ENCODE measurements at regions not wholly inside any gene's neighbourhood (a gene's known extent, or its start where the extent isn't known, plus 50 kb on each side); places are given as distances from the start of the nearest gene placed in this dataset.

DNA sequence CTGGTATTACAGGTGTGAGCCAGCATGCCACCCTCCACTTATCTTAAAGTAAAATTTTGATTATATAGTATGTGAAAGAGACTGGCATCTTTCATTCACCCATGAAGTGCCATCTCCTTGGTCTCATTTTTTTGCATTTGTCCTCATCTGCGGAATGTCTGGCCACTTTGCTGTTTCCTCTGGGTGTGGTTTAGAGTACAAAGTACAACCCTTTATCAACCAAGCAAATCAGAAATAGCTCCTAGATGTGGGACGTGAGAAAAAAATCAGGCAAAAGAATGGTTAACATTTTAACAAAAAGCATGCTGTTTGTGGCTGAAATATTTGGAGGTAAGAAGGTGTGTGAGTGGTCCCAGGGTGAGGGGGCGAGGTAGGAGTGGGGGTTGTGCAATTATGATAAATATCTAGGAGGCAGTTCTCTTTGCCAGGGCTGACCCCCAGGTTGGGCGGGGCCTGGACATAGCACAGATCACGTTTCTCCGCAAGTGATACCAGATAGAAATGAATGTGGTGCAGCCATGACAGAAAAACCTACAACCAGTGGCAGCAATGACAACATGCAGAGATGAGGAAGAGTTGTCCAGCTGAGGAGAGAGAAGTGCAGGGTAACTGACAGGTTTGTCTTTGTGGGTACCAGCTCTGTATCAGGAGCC lies 115.8 kb upstream of the SERTAD2 start:
- TF ChIP-seq POLR2A (IDR thresholded peaks at IDR 0.05), result no peak
- TF ChIP-seq, protein P1, sequence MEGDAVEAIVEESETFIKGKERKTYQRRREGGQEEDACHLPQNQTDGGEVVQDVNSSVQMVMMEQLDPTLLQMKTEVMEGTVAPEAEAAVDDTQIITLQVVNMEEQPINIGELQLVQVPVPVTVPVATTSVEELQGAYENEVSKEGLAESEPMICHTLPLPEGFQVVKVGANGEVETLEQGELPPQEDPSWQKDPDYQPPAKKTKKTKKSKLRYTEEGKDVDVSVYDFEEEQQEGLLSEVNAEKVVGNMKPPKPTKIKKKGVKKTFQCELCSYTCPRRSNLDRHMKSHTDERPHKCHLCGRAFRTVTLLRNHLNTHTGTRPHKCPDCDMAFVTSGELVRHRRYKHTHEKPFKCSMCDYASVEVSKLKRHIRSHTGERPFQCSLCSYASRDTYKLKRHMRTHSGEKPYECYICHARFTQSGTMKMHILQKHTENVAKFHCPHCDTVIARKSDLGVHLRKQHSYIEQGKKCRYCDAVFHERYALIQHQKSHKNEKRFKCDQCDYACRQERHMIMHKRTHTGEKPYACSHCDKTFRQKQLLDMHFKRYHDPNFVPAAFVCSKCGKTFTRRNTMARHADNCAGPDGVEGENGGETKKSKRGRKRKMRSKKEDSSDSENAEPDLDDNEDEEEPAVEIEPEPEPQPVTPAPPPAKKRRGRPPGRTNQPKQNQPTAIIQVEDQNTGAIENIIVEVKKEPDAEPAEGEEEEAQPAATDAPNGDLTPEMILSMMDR (IDR thresholded peaks at IDR 0.05), result no peak
- intact Hi-C loops (cut with DNase I), result loop anchor here (2.0 to 10.0 kb wide), 7 partner anchors 63 to 122 kb away; partner anchors contain the start of gene SERTAD2 (in 5 of the 10)
- H3K36me3 ChIP-seq, result no peaks in the 10 kb centered on the region

DNA sequence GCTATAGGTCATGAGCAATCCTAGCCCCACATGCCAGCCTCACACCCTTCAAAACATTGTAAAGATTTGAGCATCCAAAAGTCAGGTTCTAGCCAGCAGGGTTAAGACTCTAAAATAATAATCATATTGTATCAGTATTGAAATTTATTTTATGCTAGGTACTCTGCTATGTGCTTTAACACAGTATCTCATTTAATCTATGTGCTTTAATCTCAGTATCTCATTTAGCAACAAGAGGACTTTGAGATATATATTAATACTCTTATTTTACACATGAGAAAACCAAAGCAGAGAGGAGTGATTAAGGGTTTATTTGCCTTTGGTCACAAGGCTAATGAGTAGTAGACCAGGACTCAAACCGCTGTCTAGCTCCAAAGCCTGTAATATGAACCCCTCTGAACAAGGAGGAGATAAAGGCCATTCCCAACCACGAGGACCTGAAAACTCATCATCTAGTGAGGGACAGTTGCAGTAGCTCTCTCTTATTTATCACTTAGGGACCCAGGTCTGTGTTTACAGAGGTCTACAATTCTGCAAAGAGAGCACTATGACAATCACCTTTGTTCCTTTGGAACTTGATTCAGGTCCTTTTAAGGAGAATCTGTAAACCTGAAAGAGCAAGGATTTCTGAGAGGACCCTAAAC lies 116.5 kb upstream of the SERTAD2 start:
- Histone ChIP-seq H3K4me1 (peaks cover 0 to 34% (median 16%) of the 10 kb centered on the region in 12 donors), H3K27me3 (no peaks in the 10 kb centered on the region), H3K27ac (peak overlapping the region in 2 of 12 donors; percentile 4 to 98), H3K36me3 (no peaks in the 10 kb centered on the region), H3K9me3 (peaks cover 0 to 4% (median under 1%) of the 10 kb centered on the region in 12 donors), H3K4me3 (no peak overlapping the region)
- DNase-seq (no peak), ATAC-seq (no peak)
- TF ChIP-seq, protein P1 (IDR thresholded peaks at IDR 0.05), result no peak
- TF ChIP-seq POLR2A (IDR thresholded peaks at IDR 0.05), result no peak
- intact Hi-C loops (cut with DNase I), result no loop called here
- 73 to 79% (median 76%) methylated on average over 2 of the region's 2 CpGs for WGBS, 4 donors

More for the DNA sequence above, 115.8 kb upstream of the SERTAD2 start:
- no peak overlapping the region for H3K4me3 ChIP-seq
- peak overlapping the region in 5 of 12 donors; percentile 13 to 100 (median 98) for H3K27ac ChIP-seq
- no peak for DNase-seq
- ATAC-seq, result no peak
- no peaks in the 10 kb centered on the region for H3K27me3 ChIP-seq
- no peaks in the 10 kb centered on the region for H3K9me3 ChIP-seq
- WGBS, 4 donors, result 64 to 72% (median 68%) methylated on average over 6 of the region's 6 CpGs
- H3K4me1 ChIP-seq, result peaks cover 0 to 34% (median 19%) of the 10 kb centered on the region in 12 donors

GRCh38 chr2:64770781-64771334 lies 117.1 kb upstream of the SERTAD2 start:
- H3K27ac ChIP-seq, result peak overlapping the region in 4 of 12 donors; percentile 4 to 98 (median 25)
- H3K4me3 ChIP-seq, result no peak overlapping the region
- WGBS, 4 donors, result 28 to 52% (median 48%) methylated on average over 5 of the region's 5 CpGs
- peaks cover 0 to 10% (median 6%) of the 10 kb centered on the region in 12 donors for H3K9me3 ChIP-seq
- ATAC-seq (peak in 3 of 4 donors; percentile 12 to 24 (median 20)), DNase-seq (peak; percentile 36 to 73 (median 50))
- intact Hi-C loops (cut with DNase I), result no loop called here
- no peaks in the 10 kb centered on the region for H3K27me3 ChIP-seq
- H3K4me1 ChIP-seq, result peaks cover 0 to 34% (median 16%) of the 10 kb centered on the region in 12 donors
- H3K36me3 ChIP-seq, result no peaks in the 10 kb centered on the region
- TF ChIP-seq POLR2A (IDR thresholded peaks at IDR 0.05), result no peak

DNA sequence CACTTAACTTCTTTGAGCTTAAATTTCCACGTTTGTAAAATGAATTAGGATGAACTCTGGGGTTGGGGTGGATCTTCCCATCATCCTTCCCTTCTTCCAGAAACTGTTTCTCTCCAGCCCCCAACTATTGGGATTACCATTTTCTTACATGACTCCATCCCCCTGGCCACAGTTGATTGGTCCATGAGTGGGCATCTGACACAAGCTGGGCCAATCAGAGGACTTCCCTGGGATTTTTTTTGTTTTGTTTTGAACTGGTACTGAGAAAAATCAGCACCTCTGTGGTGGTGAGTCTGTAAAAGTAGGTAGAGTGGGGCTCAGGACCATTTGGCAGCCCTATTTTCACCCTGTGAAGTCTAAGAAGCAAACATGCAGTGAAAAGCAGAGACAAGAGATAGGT lies 118.0 kb upstream of the SERTAD2 start:
- peaks cover 0 to 31% (median 11%) of the 10 kb centered on the region in 12 donors for H3K4me1 ChIP-seq
- intact Hi-C loops (cut with DNase I), result no loop called here
- H3K9me3 ChIP-seq, result peaks cover 0 to 12% (median 6%) of the 10 kb centered on the region in 12 donors
- DNase-seq (no peak), ATAC-seq (no peak)
- no peaks in the 10 kb centered on the region for H3K27me3 ChIP-seq
- no peaks in the 10 kb centered on the region for H3K36me3 ChIP-seq
- H3K27ac ChIP-seq, result no peak overlapping the region
- no peak for TF ChIP-seq POLR2A (IDR thresholded peaks at IDR 0.05)
- TF ChIP-seq, protein P1 (IDR thresholded peaks at IDR 0.05), result no peak
- H3K4me3 ChIP-seq, result no peak overlapping the region
- 71 to 95% (median 81%) methylated on average over 1 of the region's 1 CpG for WGBS, 4 donors
